ENCODE measurements at regions not wholly inside any gene's neighbourhood (a gene's known extent, or its start where the extent isn't known, plus 50 kb on each side); places are given as distances from the start of the nearest gene placed in this dataset.

GRCh38 chr9:28439688-28440087, 866.4 kb upstream of the C9orf72 start:
- TF ChIP-seq CTCF (conservative IDR thresholded peaks at IDR 0.05; ENCODE audit: low read depth, low read length) (no peak), CEBPB (IDR thresholded peaks at IDR 0.05; ENCODE audit: low read depth, low read length) (no peak)
